Mucosa of rectum (tissue), 2 donors: ENCODE measurements at regions not wholly inside any gene's neighbourhood (a gene's known extent, or its start where the extent isn't known, plus 50 kb on each side); places are given as distances from the start of the nearest gene placed in this dataset.
"Not testable (repeated sequence)": the region's sequence is repeated elsewhere in the genome, so short reads cannot be mapped to it uniquely, and the experiment has no call there.

ENCODE experiments used
- H3K27ac ChIP-seq, 2 donors: one replicate each; pipeline ENCODE4 v1.7.0; 2013; ENCODE audit warnings: inconsistent platforms in 2 of 2, low read depth in 2 of 2, low read length in 2 of 2
- H3K27me3 ChIP-seq, 2 donors: one replicate each; pipeline ENCODE4 v1.7.0; 2013; ENCODE audit warnings: low read length in 2 of 2; ENCODE audit not compliant: control insufficient read depth in 2 of 2, insufficient read depth in 2 of 2
- H3K36me3 ChIP-seq, 2 donors: one replicate each; pipeline ENCODE4 v1.7.0; 2013; ENCODE audit warnings: low read length in 2 of 2; ENCODE audit not compliant: control insufficient read depth in 2 of 2, insufficient read depth in 2 of 2
- H3K4me1 ChIP-seq, 2 donors: one replicate each; pipeline ENCODE4 v1.7.0; 2013; ENCODE audit warnings: low read length in 2 of 2, mild to moderate bottlenecking in 1 of 2; ENCODE audit not compliant: control insufficient read depth in 2 of 2, insufficient read depth in 2 of 2
- H3K4me3 ChIP-seq, 2 donors: one replicate each; pipeline ENCODE4 v1.7.0; 2013; ENCODE audit warnings: low read length in 2 of 2
- H3K9ac ChIP-seq, 2 donors: one replicate each; pipeline ENCODE4 v1.7.0; 2013; ENCODE audit warnings: low read length in 2 of 2, low read depth in 1 of 2, mild to moderate bottlenecking in 1 of 2
- H3K9me3 ChIP-seq, 2 donors: one replicate each; pipeline ENCODE4 v1.7.0; 2013; ENCODE audit warnings: low read length in 2 of 2; ENCODE audit not compliant: control insufficient read depth in 2 of 2
- donor health status: healthy.
- donor health status: Normal muscosa, but diverticular disease.

- H3K9me3 ChIP-seq, H3K27ac ChIP-seq, H3K9ac ChIP-seq, H3K4me1 ChIP-seq, H3K27me3 ChIP-seq, H3K4me3 ChIP-seq, H3K36me3 ChIP-seq: not testable (repeated sequence)
Measured at GRCh38 chr13:69615055-69615454, 492.6 kb upstream of the ATXN8OS start.

DNA sequence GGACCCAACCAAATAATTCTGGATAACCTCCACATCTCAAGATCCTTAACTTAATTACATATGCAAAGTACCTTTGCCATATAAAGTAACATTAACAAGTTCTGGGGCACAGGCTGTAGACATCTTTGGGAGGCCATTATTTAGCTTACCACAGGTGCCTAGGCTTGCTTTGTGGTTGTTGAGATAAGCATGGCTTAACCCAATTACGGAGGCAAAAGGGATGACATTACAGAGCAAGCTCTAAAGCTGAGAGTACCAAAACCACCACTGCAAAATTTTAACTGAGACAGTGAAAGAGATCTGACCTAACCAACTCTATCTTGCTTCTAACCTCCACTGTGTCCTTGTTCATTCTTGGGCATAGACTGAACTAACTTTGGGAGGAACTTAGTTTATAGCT lies 502.9 kb upstream of the ATXN8OS start:
- Histone ChIP-seq H3K9ac (no peak overlapping the region), H3K4me1 (no peaks in the 10 kb centered on the region), H3K27ac (no peak overlapping the region), H3K4me3 (no peak overlapping the region), H3K36me3 (no peaks in the 10 kb centered on the region), H3K9me3 (no peaks in the 10 kb centered on the region), H3K27me3 (no peaks in the 10 kb centered on the region)

DNA sequence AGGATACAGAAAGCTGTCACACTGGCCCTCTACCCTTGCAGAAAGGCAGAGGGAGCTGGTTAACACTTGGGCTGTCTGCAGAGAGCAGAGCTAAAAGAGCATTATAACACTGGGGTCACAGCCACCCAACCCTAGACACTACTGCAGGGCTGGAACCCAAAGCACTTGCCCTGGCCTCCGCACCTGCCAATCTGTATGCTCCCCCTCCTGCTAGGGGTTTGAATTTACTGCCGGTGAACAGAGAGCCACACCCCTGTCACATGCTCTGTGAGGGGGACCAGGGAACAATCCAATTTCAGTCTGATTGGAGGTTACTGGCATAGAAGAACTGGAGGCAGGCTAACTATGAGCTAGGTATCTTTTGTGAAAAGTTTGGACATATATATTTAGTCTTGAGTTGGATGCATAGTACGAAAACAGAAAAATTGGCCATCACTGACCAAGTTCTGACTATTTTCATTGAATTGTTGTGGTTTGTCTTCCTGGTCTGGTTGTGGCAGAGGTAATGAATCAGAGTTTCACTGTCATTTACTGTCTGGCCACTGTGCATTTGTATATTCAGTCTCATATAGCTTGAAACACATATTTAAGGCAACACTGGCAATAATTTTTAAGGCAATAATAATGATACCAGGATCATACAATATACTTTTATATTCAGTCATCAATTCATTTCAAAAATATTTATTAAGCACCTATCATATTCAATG lies 504.3 kb upstream of the ATXN8OS start:
- no peak overlapping the region for H3K9ac ChIP-seq
- H3K4me3 ChIP-seq, result no peak overlapping the region
- no peaks in the 10 kb centered on the region for H3K4me1 ChIP-seq
- no peaks in the 10 kb centered on the region for H3K9me3 ChIP-seq
- no peak overlapping the region for H3K27ac ChIP-seq
- H3K36me3 ChIP-seq, result no peaks in the 10 kb centered on the region
- no peaks in the 10 kb centered on the region for H3K27me3 ChIP-seq

GRCh38 chr13:69601661-69602060 lies 506.0 kb upstream of the ATXN8OS start:
- no peaks in the 10 kb centered on the region for H3K9me3 ChIP-seq
- no peak overlapping the region for H3K9ac ChIP-seq
- no peaks in the 10 kb centered on the region for H3K4me1 ChIP-seq
- no peak overlapping the region for H3K4me3 ChIP-seq
- H3K27ac ChIP-seq, result no peak overlapping the region
- no peaks in the 10 kb centered on the region for H3K27me3 ChIP-seq
- H3K36me3 ChIP-seq, result no peaks in the 10 kb centered on the region

DNA sequence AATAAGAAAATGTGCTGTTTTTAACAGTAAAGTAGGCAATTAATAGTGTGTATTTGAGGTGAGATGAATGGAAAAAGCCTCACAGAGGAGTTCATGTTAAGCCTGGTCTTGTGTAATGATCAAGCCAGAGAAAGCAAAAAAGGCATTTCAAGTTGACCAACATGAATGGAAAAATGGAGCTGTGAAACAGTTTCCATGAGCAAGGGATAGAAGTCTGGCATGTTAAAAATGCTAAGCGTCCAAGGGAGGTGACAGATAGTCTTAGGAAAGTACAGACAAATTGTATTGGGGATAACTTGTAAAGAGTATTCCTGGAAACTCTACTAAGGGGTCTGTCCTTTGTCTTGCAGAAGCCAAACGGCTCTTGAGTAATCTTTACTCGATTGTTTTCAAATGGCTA lies 506.8 kb upstream of the ATXN8OS start:
- H3K4me3 ChIP-seq, result no peak overlapping the region
- no peaks in the 10 kb centered on the region for H3K9me3 ChIP-seq
- no peaks in the 10 kb centered on the region for H3K4me1 ChIP-seq
- no peak overlapping the region for H3K27ac ChIP-seq
- no peak overlapping the region for H3K9ac ChIP-seq
- H3K27me3 ChIP-seq, result no peaks in the 10 kb centered on the region
- H3K36me3 ChIP-seq, result no peaks in the 10 kb centered on the region

DNA sequence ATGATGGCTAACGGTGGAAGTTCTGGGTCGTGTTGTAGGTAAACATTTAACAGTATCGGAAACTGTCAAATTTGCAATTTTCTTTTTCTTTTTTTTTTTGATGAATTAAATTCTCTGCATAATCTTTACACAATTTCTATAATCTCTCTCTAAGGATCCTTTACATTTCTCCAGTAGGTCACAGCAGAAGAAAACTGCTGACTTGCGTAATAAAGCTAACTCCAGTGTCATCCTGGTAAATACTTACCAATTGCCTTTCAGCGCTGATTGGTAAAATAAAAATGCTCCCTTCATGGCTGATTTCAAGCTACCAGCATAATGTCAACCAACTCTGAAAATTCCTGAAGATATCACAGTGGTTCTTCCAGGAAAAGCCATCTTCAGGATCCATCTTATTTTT lies 510.5 kb upstream of the ATXN8OS start:
- H3K27ac ChIP-seq, result no peak overlapping the region

GRCh38 chr13:69595181-69595580 lies 512.4 kb upstream of the ATXN8OS start:
- H3K9me3 ChIP-seq, result no peaks in the 10 kb centered on the region
- no peak overlapping the region for H3K4me3 ChIP-seq
- H3K9ac ChIP-seq, result no peak overlapping the region
- H3K27ac ChIP-seq, result no peak overlapping the region
- no peaks in the 10 kb centered on the region for H3K36me3 ChIP-seq
- no peaks in the 10 kb centered on the region for H3K27me3 ChIP-seq
- no peaks in the 10 kb centered on the region for H3K4me1 ChIP-seq

More for the DNA sequence above, 510.5 kb upstream of the ATXN8OS start:
- Histone ChIP-seq H3K4me3 (no peak overlapping the region), H3K27me3 (no peaks in the 10 kb centered on the region), H3K9me3 (no peaks in the 10 kb centered on the region), H3K9ac (no peak overlapping the region), H3K4me1 (no peaks in the 10 kb centered on the region), H3K36me3 (no peaks in the 10 kb centered on the region)

DNA sequence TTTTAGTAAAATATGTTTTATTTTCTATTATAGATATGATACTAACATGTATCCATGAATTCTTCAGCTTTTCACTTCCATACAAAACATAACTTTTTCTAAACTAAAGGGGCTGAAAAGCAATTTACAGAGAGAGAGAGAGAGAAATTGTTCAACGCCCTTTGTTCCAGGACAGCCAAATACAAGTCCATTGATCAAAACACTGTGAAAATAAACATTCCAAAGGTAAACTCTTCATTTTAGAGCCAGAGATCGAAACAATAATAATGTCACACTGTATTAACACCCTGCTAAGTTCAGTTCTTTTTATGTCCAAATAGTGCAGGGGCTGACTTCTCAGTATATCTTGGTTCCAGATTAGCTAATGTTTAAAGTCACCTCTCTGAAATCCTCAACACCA lies 516.2 kb upstream of the ATXN8OS start:
- Histone ChIP-seq H3K4me1 (no peaks in the 10 kb centered on the region), H3K27me3 (no peaks in the 10 kb centered on the region), H3K36me3 (no peaks in the 10 kb centered on the region), H3K9me3 (no peaks in the 10 kb centered on the region), H3K4me3 (no peak overlapping the region), H3K27ac (no peak overlapping the region), H3K9ac (no peak overlapping the region)

GRCh38 chr13:69589531-69590235 lies 517.9 kb upstream of the ATXN8OS start:
- Histone ChIP-seq H3K9me3 (no peaks in the 10 kb centered on the region), H3K27ac (no peak overlapping the region), H3K4me1 (no peaks in the 10 kb centered on the region), H3K4me3 (no peak overlapping the region), H3K9ac (no peak overlapping the region), H3K27me3 (no peaks in the 10 kb centered on the region), H3K36me3 (no peaks in the 10 kb centered on the region)

DNA sequence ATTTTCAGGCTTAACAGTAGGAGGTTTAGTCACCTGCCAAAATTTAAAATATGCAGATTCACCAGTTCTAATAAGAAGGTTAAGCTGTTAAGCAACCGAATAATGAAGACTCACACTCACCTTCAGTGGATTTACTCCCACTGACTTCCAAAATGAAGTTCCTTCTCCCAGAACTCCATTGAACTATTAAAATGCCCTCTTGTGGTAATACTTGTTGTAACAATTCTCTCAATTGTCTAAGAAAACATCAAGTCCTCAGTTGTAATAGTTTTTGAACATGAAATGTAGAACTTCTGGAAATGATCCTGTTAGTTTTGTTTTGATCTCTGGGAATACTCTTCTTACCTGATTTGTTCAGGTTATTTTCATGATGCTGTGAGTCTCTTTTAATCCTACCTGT lies 522.0 kb upstream of the ATXN8OS start:
- Histone ChIP-seq H3K9me3 (no peaks in the 10 kb centered on the region), H3K9ac (no peak overlapping the region), H3K4me3 (no peak overlapping the region), H3K27me3 (no peaks in the 10 kb centered on the region), H3K4me1 (no peaks in the 10 kb centered on the region), H3K27ac (no peak overlapping the region), H3K36me3 (no peaks in the 10 kb centered on the region)
